SK-N-MC (cell line): ENCODE measurements at regions not wholly inside any gene's neighbourhood (a gene's known extent, or its start where the extent isn't known, plus 50 kb on each side); places are given as distances from the start of the nearest gene placed in this dataset.

ENCODE experiments used
- DNase-seq: peaks from one replicate; pipeline ENCODE4 v3.0.0-alpha.2; 2011; ENCODE audit warnings: low read depth, low spot score
- H3K27ac ChIP-seq: fragments of 200-600 bp; sonication (generic); 2 replicates; pipeline ENCODE4 v1.5.1; 2016; ENCODE audit warnings: mixed run types
- H3K36me3 ChIP-seq: fragments of 200-600 bp; sonication (generic); 2 replicates; pipeline ENCODE4 v1.6.1; 2017; ENCODE audit warnings: antibody characterized with exemption, low read length, mixed read lengths; ENCODE audit not compliant: insufficient read depth
- H3K4me3 ChIP-seq: fragments of 200-600 bp; sonication (generic); 2 replicates; pipeline ENCODE4 v1.5.1; 2016
- H3K9ac ChIP-seq: fragments of 200-600 bp; sonication (generic); 2 replicates; pipeline ENCODE4 v1.8.0; 2017; ENCODE audit warnings: mixed run types, mixed read lengths; ENCODE audit not compliant: insufficient read length
- H3K9me3 ChIP-seq: fragments of 200-600 bp; sonication (generic); 2 replicates; pipeline ENCODE4 v1.6.1; 2017; ENCODE audit warnings: low read depth, mild to moderate bottlenecking, antibody characterized with exemption, low read length, moderate library complexity, mixed read lengths
- EZH2 ChIP-seq: fragments of 200-600 bp; sonication (generic); IDR thresholded peaks from one replicate; pipeline ENCODE4 v1.6.1; 2017; ENCODE audit warnings: antibody characterized with exemption
- FOXP2 ChIP-seq: optimal IDR thresholded peaks from 2 replicates; pipeline ENCODE3; 2011; ENCODE audit warnings: mild to moderate bottlenecking, moderate library complexity; ENCODE audit not compliant: insufficient read depth; ENCODE audit errors: extremely low read length, control extremely low read depth
- POLR2AphosphoS5 ChIP-seq: IDR thresholded peaks from 2 replicates; pipeline ENCODE4 v1.6.1; 2012; ENCODE audit warnings: mild to moderate bottlenecking, low read depth, low read length, borderline replicate concordance

- Histone ChIP-seq H3K27ac (peak overlapping the region; percentile 91), H3K36me3 (no peaks in the 10 kb centered on the region)
- TF ChIP-seq EZH2 (no peak), FOXP2 (no peak), POLR2AphosphoS5 (no peak)
Measured at GRCh38 chr4:137609718-137610430, 77.6 kb upstream of the PCDH18 start.

DNA sequence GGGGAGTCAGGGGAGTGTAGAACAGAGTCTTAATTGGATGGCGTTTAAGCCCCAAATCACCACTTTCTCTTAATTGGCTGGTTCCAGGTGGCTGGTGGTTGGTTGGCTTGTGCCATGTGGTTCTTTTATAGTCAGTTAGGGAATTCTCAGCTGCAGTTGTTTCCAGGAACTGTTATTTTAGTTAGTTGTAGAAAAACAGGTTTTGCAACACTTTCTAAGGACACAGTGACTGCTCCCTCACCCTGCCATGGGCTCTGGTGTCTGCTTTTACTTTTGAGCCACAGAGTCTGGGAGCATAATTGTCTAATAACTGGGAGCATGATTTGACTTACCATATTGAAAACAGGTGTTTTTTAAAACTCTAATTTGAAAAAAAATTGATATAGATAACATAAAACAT lies 75.8 kb upstream of the PCDH18 start:
- H3K27ac ChIP-seq = no peak overlapping the region
- no peak overlapping the region for H3K9ac ChIP-seq
- DNase-seq = no peak

More at GRCh38 chr4:137609718-137610430, 77.6 kb upstream of the PCDH18 start:
- DNase-seq = no peak
- peak overlapping the region; percentile 68 for H3K4me3 ChIP-seq
- no peaks in the 10 kb centered on the region for H3K9me3 ChIP-seq
- H3K9ac ChIP-seq = peak overlapping the region; percentile 54

DNA sequence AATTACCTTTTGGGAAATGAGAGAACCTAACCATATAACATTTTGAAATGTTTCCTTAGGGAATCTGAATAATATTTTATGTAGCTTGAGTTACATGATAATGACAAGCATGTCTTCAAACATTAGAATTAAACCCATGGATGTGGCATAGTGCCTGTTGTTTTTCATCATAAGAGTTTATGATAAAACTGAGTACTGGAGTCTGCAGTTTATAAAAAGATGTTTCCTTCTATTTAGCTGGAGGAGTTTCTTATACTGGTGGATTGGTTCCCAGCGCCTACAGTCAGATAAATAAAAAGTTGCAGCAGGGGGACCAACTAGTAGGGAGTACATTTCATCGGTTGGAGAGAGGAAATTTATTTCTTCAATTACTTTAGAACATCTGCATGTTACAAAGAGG lies 70.1 kb upstream of the PCDH18 start:
- H3K9ac ChIP-seq = no peak overlapping the region
- TF ChIP-seq POLR2AphosphoS5 = no peak
- no peak for TF ChIP-seq EZH2
- no peak for TF ChIP-seq FOXP2
- H3K4me3 ChIP-seq = no peak overlapping the region

More for the DNA sequence above, 75.8 kb upstream of the PCDH18 start:
- Histone ChIP-seq H3K36me3 (no peaks in the 10 kb centered on the region), H3K9me3 (no peaks in the 10 kb centered on the region), H3K4me3 (no peak overlapping the region)
- no peak for TF ChIP-seq EZH2

GRCh38 chr4:137601934-137602333 lies 69.6 kb upstream of the PCDH18 start:
- DNase-seq = no peak

More for the DNA sequence above, 70.1 kb upstream of the PCDH18 start:
- H3K9me3 ChIP-seq = no peaks in the 10 kb centered on the region
- DNase-seq = no peak
- no peak overlapping the region for H3K27ac ChIP-seq
- H3K36me3 ChIP-seq = no peaks in the 10 kb centered on the region

GRCh38 chr4:137599734-137600133 lies 67.4 kb upstream of the PCDH18 start:
- Histone ChIP-seq H3K9me3 (no peaks in the 10 kb centered on the region), H3K27ac (no peak overlapping the region), H3K9ac (no peak overlapping the region), H3K4me3 (no peak overlapping the region), H3K36me3 (no peaks in the 10 kb centered on the region)
- no peak for DNase-seq
- TF ChIP-seq EZH2 = no peak
- TF ChIP-seq POLR2AphosphoS5 = no peak
- TF ChIP-seq FOXP2 = no peak

More at GRCh38 chr4:137601934-137602333, 69.6 kb upstream of the PCDH18 start:
- H3K36me3 ChIP-seq = no peaks in the 10 kb centered on the region
- no peak overlapping the region for H3K9ac ChIP-seq
- H3K27ac ChIP-seq = no peak overlapping the region
- H3K4me3 ChIP-seq = no peak overlapping the region
- TF ChIP-seq POLR2AphosphoS5 = no peak
- H3K9me3 ChIP-seq = no peaks in the 10 kb centered on the region

DNA sequence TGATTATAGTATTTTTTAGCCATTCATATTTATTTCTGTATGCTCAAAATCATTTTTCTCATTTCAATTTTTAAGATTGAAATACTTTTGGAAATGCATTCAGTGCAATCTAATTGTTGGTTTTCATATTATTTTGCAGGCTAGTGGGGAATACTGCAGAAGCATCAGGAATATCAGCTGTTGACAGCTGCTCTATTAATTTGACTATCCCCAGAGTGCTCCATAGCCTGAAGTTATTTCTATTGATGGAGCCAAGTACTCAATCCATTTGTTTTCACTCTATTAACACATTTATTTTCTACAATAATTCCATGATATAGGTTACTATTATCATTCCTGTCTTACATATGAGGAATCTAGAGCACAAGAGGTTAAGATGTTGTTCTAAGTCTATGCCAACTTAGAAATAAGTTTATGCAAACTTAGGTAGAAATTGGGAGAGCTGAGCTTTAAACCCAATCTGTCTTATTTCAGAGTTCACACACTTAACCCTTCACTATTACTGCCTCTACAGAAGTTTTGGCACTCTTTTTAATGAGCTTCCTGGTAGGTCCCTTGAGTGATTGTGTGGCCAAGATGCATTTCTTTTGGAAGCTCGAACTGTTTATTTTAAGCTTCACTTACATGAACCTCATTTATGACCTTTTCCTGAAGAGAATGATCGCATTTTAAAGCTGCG lies 65.6 kb upstream of the PCDH18 start:
- Histone ChIP-seq H3K27ac (0 out of 2 replicates have a peak overlapping the region, but pooled peaks have one; percentile 12), H3K9ac (no peak overlapping the region), H3K36me3 (no peaks in the 10 kb centered on the region), H3K4me3 (peak overlapping the region; percentile 18; the same call in 1 of the 2 replicates), H3K9me3 (no peaks in the 10 kb centered on the region)
- no peak for TF ChIP-seq EZH2
- TF ChIP-seq FOXP2 = no peak
- TF ChIP-seq POLR2AphosphoS5 = peak; percentile 40; the same call in 1 of the 2 replicates
- DNase-seq = no peak

- no peaks in the 10 kb centered on the region for H3K9me3 ChIP-seq
- H3K4me3 ChIP-seq = no peak overlapping the region
- TF ChIP-seq FOXP2 (no peak), EZH2 (no peak), POLR2AphosphoS5 (no peak)
- no peaks in the 10 kb centered on the region for H3K36me3 ChIP-seq
- no peak for DNase-seq
- no peak overlapping the region for H3K9ac ChIP-seq
- H3K27ac ChIP-seq = no peak overlapping the region
Measured at GRCh38 chr4:137587796-137588195, 55.5 kb upstream of the PCDH18 start.

- Histone ChIP-seq H3K36me3 (no peaks in the 10 kb centered on the region), H3K27ac (no peak overlapping the region), H3K4me3 (no peak overlapping the region), H3K9me3 (no peaks in the 10 kb centered on the region), H3K9ac (no peak overlapping the region)
- no peak for TF ChIP-seq EZH2
- TF ChIP-seq FOXP2 = no peak
- no peak for TF ChIP-seq POLR2AphosphoS5
- DNase-seq = no peak
Measured at GRCh38 chr4:137583671-137584070, 51.4 kb upstream of the PCDH18 start.
